ENCODE measurements at regions not wholly inside any gene's neighbourhood (a gene's known extent, or its start where the extent isn't known, plus 50 kb on each side); places are given as distances from the start of the nearest gene placed in this dataset.
"Not testable (repeated sequence)": the region's sequence is repeated elsewhere in the genome, so short reads cannot be mapped to it uniquely, and the experiment has no call there.

DNA sequence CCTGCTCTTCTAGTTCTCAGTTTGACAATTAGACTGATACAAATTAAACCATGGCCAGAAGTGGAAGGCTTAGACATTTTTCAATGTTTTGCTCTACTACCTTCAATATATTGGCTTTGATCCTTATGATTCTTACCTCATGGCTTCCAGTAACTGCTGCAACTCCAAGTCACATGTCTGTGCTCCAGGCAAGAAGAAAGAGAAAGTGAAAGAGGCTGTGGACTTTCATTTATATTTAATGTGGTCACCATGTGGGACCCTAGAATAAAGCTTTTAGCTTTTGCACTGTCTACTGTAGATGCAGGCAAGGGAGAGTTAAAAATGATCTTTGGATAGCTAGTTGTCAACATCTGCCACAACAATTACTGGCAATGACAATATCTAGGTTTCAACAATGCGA is 214.3 kb upstream of the PDE3A start:
- Histone ChIP-seq H3K27ac (no peak overlapping the region), H3K9me3 (replicated peaks) (no peaks in the 10 kb centered on the region), H3K4me1 (replicated peaks) (no peaks in the 10 kb centered on the region), H3K36me3 (no peaks in the 10 kb centered on the region), H3K27me3 (replicated peaks) (no peaks in the 10 kb centered on the region), H3K4me3 (no peak overlapping the region)
- DNase-seq (ENCODE audit: low read depth in 1 of 2, low spot score in 2 of 2) = no peak

DNA sequence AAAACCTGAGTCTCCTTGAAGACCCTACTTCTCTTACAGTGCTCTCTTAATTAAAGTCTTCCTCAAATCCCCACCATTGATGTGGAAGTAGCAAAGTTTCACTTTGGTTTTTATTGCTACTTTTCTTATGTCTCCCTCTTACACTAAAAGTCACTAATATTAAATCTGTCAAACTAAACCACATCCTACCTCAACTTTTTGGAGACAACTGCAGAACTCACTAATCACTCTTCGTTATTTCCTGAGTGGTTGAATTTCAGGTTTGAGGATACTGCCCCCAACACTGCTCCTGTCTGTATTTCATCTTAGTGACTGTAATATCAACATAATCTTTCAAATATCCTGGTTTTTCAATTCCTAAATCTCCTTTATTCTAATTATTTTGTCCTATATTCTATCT is 213.0 kb upstream of the PDE3A start:
- Histone ChIP-seq H3K36me3 (no peaks in the 10 kb centered on the region), H3K4me3 (no peak overlapping the region), H3K27ac (no peak overlapping the region), H3K9me3 (replicated peaks) (no peaks in the 10 kb centered on the region), H3K4me1 (replicated peaks) (no peaks in the 10 kb centered on the region), H3K27me3 (replicated peaks) (no peaks in the 10 kb centered on the region)
- DNase-seq (ENCODE audit: low read depth in 1 of 2, low spot score in 2 of 2) = no peak

DNA sequence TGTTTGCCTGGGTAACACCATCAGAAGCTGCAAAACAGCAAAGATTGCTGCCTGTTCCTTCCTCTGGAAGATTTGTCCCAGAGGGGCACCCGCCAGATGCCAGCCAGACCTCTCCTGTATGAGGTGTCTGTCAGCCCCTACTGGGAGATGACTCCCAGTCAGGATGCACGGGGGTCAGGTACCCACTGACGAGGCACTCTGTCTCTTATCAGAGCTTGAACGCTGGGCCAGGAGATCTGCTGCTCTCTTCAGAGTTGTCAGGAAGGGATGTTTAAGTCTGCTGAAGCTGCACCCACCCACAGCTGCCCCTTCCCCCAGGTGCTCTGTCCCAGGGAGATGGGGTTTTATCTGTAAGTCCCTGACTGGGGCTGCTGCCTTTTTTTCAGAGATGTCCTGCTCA is 207.4 kb upstream of the PDE3A start:
- not testable (repeated sequence) for H3K4me1 ChIP-seq (replicated peaks); H3K27ac ChIP-seq; DNase-seq (ENCODE audit: low read depth in 1 of 2, low spot score in 2 of 2); H3K27me3 ChIP-seq (replicated peaks); H3K4me3 ChIP-seq; H3K36me3 ChIP-seq; H3K9me3 ChIP-seq (replicated peaks)

DNA sequence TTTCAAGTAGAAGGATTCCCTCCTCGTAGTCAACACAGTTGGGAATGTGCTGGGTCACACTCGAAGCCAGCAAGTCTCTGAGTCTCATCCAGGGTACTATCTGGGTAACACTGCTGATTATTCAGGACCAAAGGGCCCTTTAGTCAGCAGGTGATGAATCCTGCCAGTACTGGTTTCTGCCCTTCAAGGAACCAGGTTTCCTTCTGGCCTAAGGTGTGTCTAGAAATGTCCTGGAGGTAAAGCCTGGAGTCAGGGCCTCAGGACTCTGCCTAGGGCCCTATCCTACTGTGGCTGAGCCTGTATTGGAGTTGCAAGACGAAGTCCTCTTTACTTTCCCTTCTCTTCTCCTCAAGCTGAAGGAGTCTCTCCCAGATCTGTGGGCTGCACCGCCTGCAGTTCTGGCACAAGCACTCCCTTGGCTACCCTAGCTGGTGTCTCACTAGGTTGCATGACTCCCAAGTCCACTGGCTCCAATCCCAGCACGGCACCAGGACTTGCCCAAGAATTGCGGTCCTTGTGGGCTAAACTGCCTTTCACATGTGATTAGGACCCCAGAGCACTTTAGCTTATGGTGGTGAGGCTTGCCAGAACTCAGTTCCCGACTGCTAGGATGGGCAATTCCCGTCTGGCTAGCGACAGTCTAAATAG is 193.7 kb upstream of the PDE3A start:
- Histone ChIP-seq H3K27ac (no peak overlapping the region), H3K9me3 (replicated peaks) (no peaks in the 10 kb centered on the region), H3K36me3 (no peaks in the 10 kb centered on the region), H3K27me3 (replicated peaks) (no peaks in the 10 kb centered on the region), H3K4me1 (replicated peaks) (no peaks in the 10 kb centered on the region), H3K4me3 (no peak overlapping the region)
- no peak for DNase-seq (ENCODE audit: low read depth in 1 of 2, low spot score in 2 of 2)

DNA sequence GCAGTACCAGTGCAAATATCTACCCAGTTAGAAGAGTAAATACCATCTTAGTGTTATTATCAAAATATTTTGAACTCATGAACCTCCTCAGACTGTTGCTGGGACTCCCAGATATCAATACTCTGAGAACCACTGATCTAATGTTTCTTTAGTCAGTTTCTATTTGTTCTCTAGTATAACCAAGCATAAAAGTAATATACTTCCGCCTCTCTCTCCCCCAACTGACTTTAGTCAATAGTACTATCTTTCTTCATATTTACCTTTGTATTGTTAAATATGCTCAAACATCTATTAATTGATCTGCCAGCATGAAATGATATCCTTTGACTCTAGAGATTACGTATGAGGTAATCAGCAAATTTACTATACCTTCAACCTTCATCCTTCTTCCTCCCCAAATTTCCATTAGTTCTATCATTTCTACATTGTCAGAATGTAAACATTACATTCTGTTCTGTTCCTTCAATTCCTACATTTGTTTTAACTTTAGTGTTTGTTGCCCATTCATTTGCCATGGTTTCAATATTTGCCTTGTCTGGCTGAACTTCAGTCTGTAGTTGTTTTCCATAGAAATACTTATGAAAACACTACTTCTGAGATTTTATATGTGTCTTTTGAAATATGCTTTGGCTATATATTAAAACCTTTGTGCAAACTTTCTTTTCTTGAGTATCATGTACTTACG is 192.5 kb upstream of the PDE3A start:
- no peaks in the 10 kb centered on the region for H3K27me3 ChIP-seq (replicated peaks)
- H3K27ac ChIP-seq = no peak overlapping the region
- DNase-seq (ENCODE audit: low read depth in 1 of 2, low spot score in 2 of 2) = no peak

DNA sequence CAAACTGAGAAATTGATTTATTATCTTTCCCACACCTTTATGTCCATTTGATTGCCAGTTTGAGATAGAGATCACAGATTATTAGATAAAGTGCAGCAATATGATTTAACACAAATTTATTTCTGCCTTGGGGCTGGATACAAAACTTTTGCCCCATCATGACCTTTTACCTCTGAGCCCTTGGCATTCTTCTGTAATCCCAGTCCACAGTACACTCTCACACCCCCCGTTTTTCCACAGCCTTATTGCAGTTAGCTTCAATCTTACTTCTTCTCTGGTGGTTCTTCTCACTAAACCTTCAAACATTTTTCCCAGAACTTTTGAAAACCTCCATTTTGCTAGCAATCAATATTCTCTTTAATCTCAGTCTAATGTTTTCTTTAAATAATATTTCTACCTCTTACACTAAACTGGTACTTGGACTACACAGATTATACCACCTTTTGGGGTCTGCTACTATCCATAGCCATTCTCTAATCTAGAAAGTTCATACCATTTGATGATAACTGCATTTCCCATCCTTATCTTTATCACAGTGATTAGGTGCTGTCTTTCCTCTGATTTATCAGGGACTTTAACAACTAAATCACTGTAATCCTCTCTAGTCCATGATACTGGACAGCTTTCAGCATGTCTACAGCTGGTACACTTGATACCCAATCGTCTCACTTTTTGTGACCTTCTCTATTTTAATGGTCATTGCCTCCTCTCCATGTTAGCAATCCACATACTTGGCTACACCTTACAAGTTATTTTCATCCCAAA is 186.7 kb upstream of the PDE3A start:
- DNase-seq (ENCODE audit: low read depth in 1 of 2, low spot score in 2 of 2) = no peak
- H3K4me3 ChIP-seq = no peak overlapping the region

More for the DNA sequence above, 192.5 kb upstream of the PDE3A start:
- H3K36me3 ChIP-seq = no peaks in the 10 kb centered on the region
- no peak overlapping the region for H3K4me3 ChIP-seq
- H3K9me3 ChIP-seq (replicated peaks) = no peaks in the 10 kb centered on the region
- H3K4me1 ChIP-seq (replicated peaks) = no peaks in the 10 kb centered on the region

DNA sequence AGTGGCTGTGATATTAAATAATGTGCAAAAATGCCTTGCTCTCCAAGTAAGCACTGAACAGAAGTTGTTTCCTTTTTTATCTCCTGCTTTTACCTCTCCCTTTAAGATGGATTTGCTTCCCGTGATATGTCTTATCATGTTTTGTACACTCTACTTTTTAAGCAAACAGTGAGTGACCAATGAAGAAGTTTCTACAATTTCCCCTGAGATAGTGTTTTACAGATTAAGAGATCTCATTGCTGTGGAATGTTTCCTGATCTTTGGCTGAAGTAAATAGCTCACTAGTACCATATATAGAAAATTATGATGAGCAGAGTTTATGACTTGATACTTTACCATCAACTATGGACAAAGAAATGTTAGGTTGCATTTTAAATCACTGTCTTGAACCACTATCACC is 184.8 kb upstream of the PDE3A start:
- Histone ChIP-seq H3K4me1 (replicated peaks) (no peaks in the 10 kb centered on the region), H3K4me3 (no peak overlapping the region), H3K27me3 (replicated peaks) (no peaks in the 10 kb centered on the region), H3K9me3 (replicated peaks) (no peaks in the 10 kb centered on the region), H3K27ac (no peak overlapping the region), H3K36me3 (no peaks in the 10 kb centered on the region)
- DNase-seq (ENCODE audit: low read depth in 1 of 2, low spot score in 2 of 2) = no peak

More for the DNA sequence above, 186.7 kb upstream of the PDE3A start:
- H3K9me3 ChIP-seq (replicated peaks) = no peaks in the 10 kb centered on the region
- no peaks in the 10 kb centered on the region for H3K36me3 ChIP-seq
- H3K27me3 ChIP-seq (replicated peaks) = no peaks in the 10 kb centered on the region
- H3K27ac ChIP-seq = no peak overlapping the region
- no peaks in the 10 kb centered on the region for H3K4me1 ChIP-seq (replicated peaks)

DNA sequence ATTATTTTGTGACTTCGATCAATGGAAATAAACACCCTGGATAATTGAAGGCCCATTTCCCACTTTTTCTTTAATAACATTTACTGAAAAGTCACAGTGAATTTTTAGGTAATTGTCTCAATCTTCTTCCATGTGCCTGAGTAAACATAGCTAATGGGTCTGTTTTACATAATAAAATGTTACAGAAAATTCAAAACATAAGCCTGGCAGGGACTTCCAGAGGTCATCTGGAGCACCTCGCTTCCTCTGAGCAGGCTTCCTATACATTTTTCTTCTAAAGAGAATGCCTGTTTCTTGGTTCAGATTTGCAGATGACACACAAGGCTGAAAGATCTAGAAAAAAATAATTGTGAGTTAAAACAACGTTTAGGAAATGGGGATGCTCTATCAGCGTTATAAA is 183.8 kb upstream of the PDE3A start:
- H3K27ac ChIP-seq = no peak overlapping the region
- no peak overlapping the region for H3K4me3 ChIP-seq
- no peaks in the 10 kb centered on the region for H3K27me3 ChIP-seq (replicated peaks)
- H3K9me3 ChIP-seq (replicated peaks) = no peaks in the 10 kb centered on the region
- H3K4me1 ChIP-seq (replicated peaks) = no peaks in the 10 kb centered on the region
- H3K36me3 ChIP-seq = no peaks in the 10 kb centered on the region
- no peak for DNase-seq (ENCODE audit: low read depth in 1 of 2, low spot score in 2 of 2)

DNA sequence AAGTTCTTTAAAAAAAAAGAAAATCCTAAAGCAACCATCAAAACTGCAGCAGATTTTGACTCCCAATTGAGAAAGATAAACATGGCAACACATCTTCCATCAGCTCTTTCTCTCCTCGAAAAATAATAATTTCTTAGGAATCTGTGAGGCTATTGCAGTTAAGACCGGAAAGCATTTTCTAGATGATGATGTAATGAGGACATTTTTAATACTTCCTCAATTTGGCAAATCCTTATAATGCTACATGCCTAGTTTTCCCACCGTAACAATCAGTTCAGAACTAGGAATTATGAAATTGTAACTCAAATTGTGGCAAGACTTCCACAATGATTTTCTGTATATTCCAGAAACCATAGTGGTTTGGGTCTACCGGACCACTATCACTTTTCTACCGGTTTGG is 180.9 kb upstream of the PDE3A start:
- no peak for DNase-seq (ENCODE audit: low read depth in 1 of 2, low spot score in 2 of 2)
- H3K36me3 ChIP-seq = no peaks in the 10 kb centered on the region
- no peaks in the 10 kb centered on the region for H3K9me3 ChIP-seq (replicated peaks)
- H3K4me1 ChIP-seq (replicated peaks) = no peaks in the 10 kb centered on the region
- no peaks in the 10 kb centered on the region for H3K27me3 ChIP-seq (replicated peaks)
- H3K27ac ChIP-seq = no peak overlapping the region
- no peak overlapping the region for H3K4me3 ChIP-seq

DNA sequence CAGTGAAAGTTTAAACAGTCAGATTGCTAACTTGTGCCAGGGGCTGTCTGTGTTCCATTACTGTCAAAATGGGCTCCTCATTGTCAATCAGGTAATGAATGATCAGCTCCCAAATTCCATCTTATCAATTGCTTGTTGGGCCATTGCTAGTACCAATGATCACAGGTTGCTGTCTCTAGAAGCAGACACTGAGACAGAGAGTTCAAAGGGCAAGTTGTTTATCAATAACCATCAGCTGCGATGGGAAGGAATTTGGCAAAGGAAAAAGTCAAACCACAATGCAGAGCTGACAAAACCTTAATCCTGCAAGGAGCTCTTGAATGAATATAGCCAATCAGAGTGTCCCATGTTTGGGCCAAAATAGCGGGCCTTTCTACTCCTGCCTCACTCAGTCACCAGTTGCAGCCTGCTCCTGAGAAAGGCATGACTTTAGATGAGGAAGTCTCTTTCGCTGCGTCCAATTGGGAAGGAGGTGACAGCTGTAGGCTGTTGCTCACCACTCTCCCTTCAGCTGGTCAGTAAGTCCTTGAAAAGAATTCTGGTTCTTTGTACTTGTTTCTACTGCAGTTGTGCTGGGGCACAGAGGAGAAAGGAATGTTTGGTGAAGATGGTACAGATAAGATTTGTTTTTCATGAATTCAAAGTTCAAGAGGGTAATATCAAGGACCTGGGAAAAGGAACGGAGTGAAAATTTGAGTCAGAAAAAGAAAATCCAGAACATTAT is 179.2 kb upstream of the PDE3A start:
- Histone ChIP-seq H3K4me1 (replicated peaks) (no peaks in the 10 kb centered on the region), H3K27ac (no peak overlapping the region), H3K27me3 (replicated peaks) (no peaks in the 10 kb centered on the region), H3K9me3 (replicated peaks) (no peaks in the 10 kb centered on the region), H3K36me3 (no peaks in the 10 kb centered on the region), H3K4me3 (no peak overlapping the region)
- DNase-seq (ENCODE audit: low read depth in 1 of 2, low spot score in 2 of 2) = no peak

DNA sequence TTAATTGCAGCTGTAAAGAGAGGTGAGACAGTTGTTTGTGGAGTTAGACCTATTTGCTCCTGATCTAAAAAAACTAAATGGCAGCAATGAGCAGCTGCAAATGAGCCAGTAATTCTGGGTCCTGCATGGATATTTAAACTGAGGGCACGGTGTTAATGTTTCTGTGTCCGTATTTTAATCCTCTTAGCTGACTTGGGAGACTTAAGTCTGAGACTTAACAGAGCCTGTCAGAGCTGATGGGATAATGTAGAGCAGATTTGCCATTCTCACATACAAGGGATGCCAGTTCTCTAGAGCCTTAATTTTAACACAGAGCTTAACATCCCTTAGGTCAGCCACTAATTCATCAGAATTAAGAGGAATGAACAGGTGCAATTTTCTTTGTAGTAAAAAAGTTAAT is 178.6 kb upstream of the PDE3A start:
- no peaks in the 10 kb centered on the region for H3K27me3 ChIP-seq (replicated peaks)
- H3K9me3 ChIP-seq (replicated peaks) = no peaks in the 10 kb centered on the region
- H3K36me3 ChIP-seq = no peaks in the 10 kb centered on the region
- DNase-seq (ENCODE audit: low read depth in 1 of 2, low spot score in 2 of 2) = no peak
- no peaks in the 10 kb centered on the region for H3K4me1 ChIP-seq (replicated peaks)
- H3K27ac ChIP-seq = no peak overlapping the region
- no peak overlapping the region for H3K4me3 ChIP-seq

DNA sequence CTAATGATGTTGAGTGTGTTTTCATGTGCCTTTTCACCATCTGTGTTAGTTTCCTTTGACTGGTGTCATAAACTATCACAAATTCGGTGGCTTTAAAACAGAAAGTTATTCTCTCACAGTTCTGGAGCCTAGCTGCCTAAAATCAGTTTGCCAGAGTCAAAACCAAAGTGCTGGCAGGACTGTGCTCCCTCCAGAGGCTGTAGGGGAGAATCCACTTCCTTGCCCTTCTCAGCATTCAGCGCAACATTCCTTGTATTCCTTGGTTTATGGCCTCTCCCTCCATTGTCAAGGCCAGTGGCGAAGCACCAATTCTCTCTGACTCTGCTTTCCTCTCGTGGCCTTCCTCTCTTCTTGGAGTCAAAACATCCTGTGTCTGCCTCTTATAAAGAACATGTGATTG is 174.2 kb upstream of the PDE3A start:
- DNase-seq (ENCODE audit: low read depth in 1 of 2, low spot score in 2 of 2) = no peak
- Histone ChIP-seq H3K36me3 (no peaks in the 10 kb centered on the region), H3K27me3 (replicated peaks) (no peaks in the 10 kb centered on the region), H3K4me1 (replicated peaks) (no peaks in the 10 kb centered on the region), H3K27ac (no peak overlapping the region), H3K4me3 (no peak overlapping the region), H3K9me3 (replicated peaks) (no peaks in the 10 kb centered on the region)

DNA sequence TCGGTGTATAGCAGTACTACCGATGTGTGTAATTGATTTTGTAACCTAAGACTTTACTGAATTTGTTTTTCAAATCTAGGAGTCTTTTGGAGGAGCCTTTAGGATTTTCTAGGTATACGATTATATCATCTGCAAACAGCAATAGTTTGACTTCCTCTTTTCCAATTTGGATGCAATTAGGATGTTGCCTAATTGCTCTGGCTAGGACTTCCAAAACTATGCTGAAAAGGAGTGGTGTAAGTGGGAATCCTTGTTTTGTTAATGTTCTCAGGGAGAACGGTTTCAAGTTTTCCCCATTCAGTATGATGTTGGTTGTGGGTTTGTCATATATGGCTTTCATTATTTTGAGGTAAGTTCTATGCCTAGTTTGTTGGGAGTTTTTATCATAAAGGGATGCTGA is 171.6 kb upstream of the PDE3A start:
- DNase-seq (ENCODE audit: low read depth in 1 of 2, low spot score in 2 of 2) = no peak
- Histone ChIP-seq H3K4me1 (replicated peaks) (no peaks in the 10 kb centered on the region), H3K36me3 (no peaks in the 10 kb centered on the region), H3K27me3 (replicated peaks) (no peaks in the 10 kb centered on the region), H3K27ac (no peak overlapping the region), H3K4me3 (no peak overlapping the region), H3K9me3 (replicated peaks) (no peaks in the 10 kb centered on the region)

DNA sequence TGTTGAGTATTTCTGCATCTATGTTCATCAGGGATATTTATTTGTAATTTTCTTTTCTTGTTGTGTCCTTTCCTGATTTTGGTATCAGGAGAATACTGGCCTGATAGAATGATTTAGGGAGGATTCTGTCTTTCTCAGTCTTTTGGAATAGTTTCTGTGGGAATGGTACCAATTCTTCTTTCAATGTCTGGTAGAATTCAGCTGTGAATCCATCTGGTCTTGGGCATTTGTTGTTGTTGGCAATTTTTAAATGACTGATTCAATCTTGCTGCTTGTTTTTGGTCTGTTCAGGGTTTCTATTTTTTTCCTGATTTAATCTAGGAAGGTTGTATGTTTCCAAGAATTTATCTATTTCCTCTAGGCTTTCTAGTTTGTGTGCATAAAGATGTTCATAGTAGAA is 170.9 kb upstream of the PDE3A start:
- no peak overlapping the region for H3K27ac ChIP-seq
- H3K4me3 ChIP-seq = no peak overlapping the region

More for the DNA sequence above, 170.9 kb upstream of the PDE3A start:
- no peaks in the 10 kb centered on the region for H3K9me3 ChIP-seq (replicated peaks)
- H3K27me3 ChIP-seq (replicated peaks) = no peaks in the 10 kb centered on the region
- no peak for DNase-seq (ENCODE audit: low read depth in 1 of 2, low spot score in 2 of 2)
- H3K36me3 ChIP-seq = no peaks in the 10 kb centered on the region
- no peaks in the 10 kb centered on the region for H3K4me1 ChIP-seq (replicated peaks)
